HL-60 (cell line): ENCODE measurements at regions not wholly inside any gene's neighbourhood (a gene's known extent, or its start where the extent isn't known, plus 50 kb on each side); places are given as distances from the start of the nearest gene placed in this dataset.

Experiments used
- DNase-seq, 2 experiments: peaks; one replicate each; pipeline ENCODE4 v3.0.0-alpha.2; 2010 to 2020; ENCODE audit warnings: low read depth in 1 of 2, low spot score in 1 of 2
- H3K27ac ChIP-seq: fragments of 250-450 bp; sonication (Bioruptor Pico); replicated peaks from 2 replicates; pipeline ENCODE4 v1.5.1; 2020; ENCODE audit warnings: mild to moderate bottlenecking, moderate library complexity
- H3K27me3 ChIP-seq: fragments of 250-450 bp; sonication (Bioruptor Pico); 2 replicates; pipeline ENCODE4 v1.5.1; 2021; ENCODE audit warnings: mild to moderate bottlenecking, moderate library complexity; ENCODE audit not compliant: insufficient read depth, poor library complexity, severe bottlenecking
- H3K4me3 ChIP-seq: replicated peaks from 2 replicates; pipeline ENCODE4 v1.5.1; 2011; ENCODE audit warnings: mild to moderate bottlenecking, control low read depth, low read length; ENCODE audit not compliant: insufficient read depth
- GABPA ChIP-seq: IDR thresholded peaks from 2 replicates; pipeline ENCODE4 v1.6.1; 2012; ENCODE audit warnings: low read depth
- POLR2AphosphoS5 ChIP-seq: IDR thresholded peaks from 2 replicates; pipeline ENCODE4 v1.6.1; 2012; ENCODE audit warnings: low read depth
- SPI1 ChIP-seq: IDR thresholded peaks from 2 replicates; pipeline ENCODE4 v1.6.1; 2012; ENCODE audit warnings: low read depth, mild to moderate bottlenecking, borderline replicate concordance
- TF ChIP-seq, protein P1 (sequence below): IDR thresholded peaks from one replicate; pipeline ENCODE4 v1.5.1; 2011; ENCODE audit warnings: low read length, control low read depth, inconsistent platforms; ENCODE audit not compliant: insufficient read depth
- TF ChIP-seq, protein P2 (sequence below): IDR thresholded peaks from 2 replicates; pipeline ENCODE4 v1.6.1; 2012; ENCODE audit warnings: low read depth; ENCODE audit not compliant: insufficient replicate concordance

DNA sequence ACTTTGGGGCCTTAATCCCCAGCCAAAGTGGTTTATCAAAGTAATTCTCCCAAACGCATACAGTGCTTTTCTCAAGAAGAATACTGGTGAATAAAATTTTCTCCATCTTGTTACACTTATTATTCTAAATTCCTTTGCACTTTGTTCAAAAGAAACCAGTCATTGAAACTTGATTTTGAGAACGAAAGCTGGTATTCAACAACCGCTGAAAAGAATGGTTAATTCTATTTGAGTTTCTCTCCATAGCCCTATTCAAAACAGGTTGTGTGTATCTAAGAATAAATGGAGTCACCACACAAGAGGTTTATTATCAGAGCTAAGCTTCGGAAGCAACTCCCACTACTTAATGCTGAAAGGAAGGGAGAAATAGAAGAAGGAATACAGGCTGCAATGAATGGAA, 117.7 kb downstream of the C1D start:
- no peak overlapping the region for H3K27ac ChIP-seq
- TF ChIP-seq GABPA: no peak
- TF ChIP-seq POLR2AphosphoS5: no peak
- TF ChIP-seq, protein P1, sequence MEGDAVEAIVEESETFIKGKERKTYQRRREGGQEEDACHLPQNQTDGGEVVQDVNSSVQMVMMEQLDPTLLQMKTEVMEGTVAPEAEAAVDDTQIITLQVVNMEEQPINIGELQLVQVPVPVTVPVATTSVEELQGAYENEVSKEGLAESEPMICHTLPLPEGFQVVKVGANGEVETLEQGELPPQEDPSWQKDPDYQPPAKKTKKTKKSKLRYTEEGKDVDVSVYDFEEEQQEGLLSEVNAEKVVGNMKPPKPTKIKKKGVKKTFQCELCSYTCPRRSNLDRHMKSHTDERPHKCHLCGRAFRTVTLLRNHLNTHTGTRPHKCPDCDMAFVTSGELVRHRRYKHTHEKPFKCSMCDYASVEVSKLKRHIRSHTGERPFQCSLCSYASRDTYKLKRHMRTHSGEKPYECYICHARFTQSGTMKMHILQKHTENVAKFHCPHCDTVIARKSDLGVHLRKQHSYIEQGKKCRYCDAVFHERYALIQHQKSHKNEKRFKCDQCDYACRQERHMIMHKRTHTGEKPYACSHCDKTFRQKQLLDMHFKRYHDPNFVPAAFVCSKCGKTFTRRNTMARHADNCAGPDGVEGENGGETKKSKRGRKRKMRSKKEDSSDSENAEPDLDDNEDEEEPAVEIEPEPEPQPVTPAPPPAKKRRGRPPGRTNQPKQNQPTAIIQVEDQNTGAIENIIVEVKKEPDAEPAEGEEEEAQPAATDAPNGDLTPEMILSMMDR: no peak
- TF ChIP-seq, protein P2, sequence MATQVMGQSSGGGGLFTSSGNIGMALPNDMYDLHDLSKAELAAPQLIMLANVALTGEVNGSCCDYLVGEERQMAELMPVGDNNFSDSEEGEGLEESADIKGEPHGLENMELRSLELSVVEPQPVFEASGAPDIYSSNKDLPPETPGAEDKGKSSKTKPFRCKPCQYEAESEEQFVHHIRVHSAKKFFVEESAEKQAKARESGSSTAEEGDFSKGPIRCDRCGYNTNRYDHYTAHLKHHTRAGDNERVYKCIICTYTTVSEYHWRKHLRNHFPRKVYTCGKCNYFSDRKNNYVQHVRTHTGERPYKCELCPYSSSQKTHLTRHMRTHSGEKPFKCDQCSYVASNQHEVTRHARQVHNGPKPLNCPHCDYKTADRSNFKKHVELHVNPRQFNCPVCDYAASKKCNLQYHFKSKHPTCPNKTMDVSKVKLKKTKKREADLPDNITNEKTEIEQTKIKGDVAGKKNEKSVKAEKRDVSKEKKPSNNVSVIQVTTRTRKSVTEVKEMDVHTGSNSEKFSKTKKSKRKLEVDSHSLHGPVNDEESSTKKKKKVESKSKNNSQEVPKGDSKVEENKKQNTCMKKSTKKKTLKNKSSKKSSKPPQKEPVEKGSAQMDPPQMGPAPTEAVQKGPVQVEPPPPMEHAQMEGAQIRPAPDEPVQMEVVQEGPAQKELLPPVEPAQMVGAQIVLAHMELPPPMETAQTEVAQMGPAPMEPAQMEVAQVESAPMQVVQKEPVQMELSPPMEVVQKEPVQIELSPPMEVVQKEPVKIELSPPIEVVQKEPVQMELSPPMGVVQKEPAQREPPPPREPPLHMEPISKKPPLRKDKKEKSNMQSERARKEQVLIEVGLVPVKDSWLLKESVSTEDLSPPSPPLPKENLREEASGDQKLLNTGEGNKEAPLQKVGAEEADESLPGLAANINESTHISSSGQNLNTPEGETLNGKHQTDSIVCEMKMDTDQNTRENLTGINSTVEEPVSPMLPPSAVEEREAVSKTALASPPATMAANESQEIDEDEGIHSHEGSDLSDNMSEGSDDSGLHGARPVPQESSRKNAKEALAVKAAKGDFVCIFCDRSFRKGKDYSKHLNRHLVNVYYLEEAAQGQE: no peak
- no peak for TF ChIP-seq SPI1

DNA sequence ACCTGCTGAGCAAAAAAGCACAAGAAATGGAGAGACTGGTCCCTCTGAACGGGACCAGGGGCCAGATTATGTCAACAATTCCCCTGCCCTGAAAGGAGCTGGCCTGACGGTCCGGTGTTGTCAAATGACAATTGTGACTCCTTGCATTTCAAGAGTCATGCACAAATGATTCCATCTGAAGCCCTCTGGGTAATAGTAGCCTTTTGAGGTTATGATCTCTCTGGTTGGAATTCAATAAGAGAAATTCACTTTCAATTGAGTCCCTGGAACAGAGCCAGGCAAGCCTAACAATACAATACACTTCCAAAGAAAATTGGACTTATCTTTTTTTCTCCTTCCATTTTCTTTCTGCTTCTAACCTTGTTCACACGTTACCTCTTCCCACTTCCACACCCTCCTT, 116.9 kb downstream of the C1D start:
- DNase-seq: no peak
- TF ChIP-seq SPI1: no peak
- TF ChIP-seq GABPA: no peak
- TF ChIP-seq, protein P2: no peak
- TF ChIP-seq POLR2AphosphoS5: no peak
- TF ChIP-seq, protein P1: no peak

More for the DNA sequence above, 117.7 kb downstream of the C1D start:
- DNase-seq: no peak
- no peak overlapping the region for H3K4me3 ChIP-seq
- no peaks in the 10 kb centered on the region for H3K27me3 ChIP-seq

DNA sequence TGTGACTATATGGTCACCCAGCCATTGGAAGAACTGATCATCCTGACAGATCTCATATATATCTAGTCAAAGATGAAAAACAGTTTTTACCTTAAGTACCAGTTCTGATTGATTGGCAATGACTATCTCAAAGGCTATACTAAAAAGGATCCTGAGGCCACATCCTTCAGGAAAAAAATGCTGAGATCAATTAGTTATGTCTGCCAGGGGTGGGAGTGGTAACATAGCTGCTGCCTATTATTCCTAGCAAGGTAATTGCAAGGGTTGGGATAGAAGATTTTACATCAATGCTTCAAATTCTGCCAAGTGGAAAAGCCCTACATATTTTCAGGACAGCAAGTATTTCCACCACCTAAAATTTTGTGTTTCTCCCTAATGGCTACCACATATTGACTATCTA, 114.7 kb downstream of the C1D start:
- DNase-seq: no peak
- TF ChIP-seq, protein P2: no peak
- TF ChIP-seq SPI1: no peak
- TF ChIP-seq POLR2AphosphoS5: no peak
- TF ChIP-seq, protein P1: no peak
- no peak for TF ChIP-seq GABPA
- no peak overlapping the region for H3K4me3 ChIP-seq
- H3K27me3 ChIP-seq: peaks cover 2% of the 10 kb centered on the region
- H3K27ac ChIP-seq: no peak overlapping the region

More for the DNA sequence above, 116.9 kb downstream of the C1D start:
- Histone ChIP-seq H3K27ac (no peak overlapping the region), H3K4me3 (no peak overlapping the region), H3K27me3 (no peaks in the 10 kb centered on the region)
